Fibroblast of skin of left biceps (primary cell): ENCODE measurements at regions not wholly inside any gene's neighbourhood (a gene's known extent, or its start where the extent isn't known, plus 50 kb on each side); places are given as distances from the start of the nearest gene placed in this dataset.

Experiments
- DNase-seq, 2 experiments: peaks; one replicate each; pipeline ENCODE4 v3.0.0-alpha.2; 2013; ENCODE audit warnings: low read depth in 2 of 2

DNA sequence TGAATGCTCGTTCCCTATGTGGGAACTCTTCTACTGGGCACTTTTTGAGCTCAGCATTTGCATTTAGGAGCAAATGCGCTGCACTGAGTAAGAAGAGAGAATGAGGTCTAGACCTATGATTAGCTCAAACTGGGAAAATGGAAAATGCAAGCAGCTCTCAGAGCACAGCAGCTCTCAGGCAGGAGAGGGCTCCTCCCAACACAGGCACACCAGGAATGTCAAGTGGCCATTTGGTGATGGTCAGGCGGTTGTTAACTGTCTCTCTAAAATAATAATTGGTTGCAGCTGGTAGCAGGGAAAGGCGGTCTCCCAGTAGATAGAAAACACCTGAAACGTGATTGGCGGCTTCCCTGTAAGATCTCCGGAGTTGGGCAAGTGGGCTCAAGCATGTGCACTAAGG, 162.0 kb upstream of the ECI2 start:
- DNase-seq: no peak

DNA sequence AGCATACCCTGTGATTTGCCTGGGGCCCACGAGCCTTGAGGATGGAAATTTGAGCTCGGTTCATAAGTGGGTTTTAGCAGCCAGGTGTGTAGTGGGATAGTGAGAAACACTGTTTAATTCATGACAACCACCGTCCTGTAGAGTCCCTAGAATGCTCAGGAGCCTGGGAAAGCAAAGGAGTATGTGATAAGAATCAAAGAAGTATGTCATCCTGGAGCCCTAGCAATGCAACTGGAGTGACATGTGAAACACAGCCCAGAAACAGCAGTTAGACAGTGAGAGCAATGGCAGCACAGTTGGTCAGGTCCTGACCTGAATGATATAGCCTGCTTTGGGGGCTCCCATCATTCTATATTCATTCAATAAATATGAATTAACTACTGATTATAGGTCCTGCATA, 161.2 kb upstream of the ECI2 start:
- no peak for DNase-seq

DNA sequence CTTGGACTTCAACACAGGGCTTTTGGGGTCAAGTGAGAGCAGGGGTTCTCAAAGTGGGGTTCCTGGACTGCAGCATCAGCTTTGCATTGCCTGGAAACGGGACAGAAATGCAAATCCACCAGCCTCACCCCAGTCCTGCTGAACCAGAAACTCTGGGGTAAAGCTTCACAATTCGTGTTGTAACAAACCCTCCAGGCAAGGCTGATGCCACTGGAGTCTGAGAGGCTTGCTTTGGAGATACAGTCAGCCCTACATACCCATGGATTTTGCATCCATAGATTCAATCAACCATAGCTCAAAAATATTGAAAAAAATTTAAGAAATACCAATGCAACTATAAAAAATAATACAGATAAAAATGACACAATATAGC, 160.4 kb upstream of the ECI2 start:
- DNase-seq: no peak

DNA sequence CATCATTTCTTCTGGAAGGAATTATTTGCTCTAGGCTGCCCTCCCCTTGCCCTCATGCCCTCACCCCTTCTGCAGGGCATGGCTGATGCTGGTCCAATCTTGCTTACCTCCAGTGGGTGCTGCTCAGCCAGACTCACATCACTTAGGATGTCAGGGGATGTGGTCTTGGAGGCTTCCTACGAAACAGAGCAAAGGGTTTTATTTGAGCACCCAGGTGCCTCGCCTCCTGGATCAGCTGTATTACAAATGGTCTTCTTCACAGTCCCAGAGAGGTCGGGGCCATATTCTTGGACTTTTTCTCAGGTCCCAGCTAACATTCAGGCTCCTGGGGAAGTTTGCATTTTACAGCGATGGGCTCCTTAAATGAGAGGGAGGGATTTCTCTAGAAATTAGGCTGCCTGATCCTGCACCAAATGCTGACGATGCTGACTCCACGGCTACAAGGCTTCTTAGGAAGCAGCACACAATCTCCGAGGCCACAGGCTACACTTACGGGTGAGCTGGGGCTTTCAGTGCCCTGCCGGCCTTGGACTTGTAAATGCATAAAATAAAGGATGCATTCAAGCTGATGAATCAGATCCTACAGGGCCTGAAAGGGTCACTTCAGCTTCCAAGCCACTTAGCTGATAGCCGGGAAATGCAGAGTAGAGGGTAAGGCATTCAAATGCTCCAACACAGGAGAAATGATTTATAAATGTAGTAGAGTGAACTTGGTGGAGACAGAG, 159.8 kb upstream of the ECI2 start:
- no peak for DNase-seq

DNA sequence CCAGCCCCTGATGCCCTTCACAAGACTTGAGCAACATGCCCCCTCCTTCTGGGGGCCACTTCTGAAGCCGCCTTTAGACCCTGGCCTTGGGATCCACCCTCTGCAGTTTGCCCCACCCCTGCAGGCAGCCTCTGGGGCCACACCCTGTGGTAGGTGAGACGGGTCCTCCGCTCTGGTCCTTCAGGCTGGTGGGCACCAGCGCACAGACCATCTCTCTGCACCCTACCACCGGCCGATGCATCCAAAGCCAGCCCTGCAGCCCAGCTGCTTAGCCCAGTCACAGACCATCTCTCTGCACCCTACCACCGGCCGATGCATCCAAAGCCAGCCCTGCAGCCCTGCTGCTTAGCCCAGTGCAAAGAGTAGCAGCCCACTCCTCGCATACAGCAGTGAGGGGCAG, 159.3 kb upstream of the ECI2 start:
- no peak for DNase-seq

DNA sequence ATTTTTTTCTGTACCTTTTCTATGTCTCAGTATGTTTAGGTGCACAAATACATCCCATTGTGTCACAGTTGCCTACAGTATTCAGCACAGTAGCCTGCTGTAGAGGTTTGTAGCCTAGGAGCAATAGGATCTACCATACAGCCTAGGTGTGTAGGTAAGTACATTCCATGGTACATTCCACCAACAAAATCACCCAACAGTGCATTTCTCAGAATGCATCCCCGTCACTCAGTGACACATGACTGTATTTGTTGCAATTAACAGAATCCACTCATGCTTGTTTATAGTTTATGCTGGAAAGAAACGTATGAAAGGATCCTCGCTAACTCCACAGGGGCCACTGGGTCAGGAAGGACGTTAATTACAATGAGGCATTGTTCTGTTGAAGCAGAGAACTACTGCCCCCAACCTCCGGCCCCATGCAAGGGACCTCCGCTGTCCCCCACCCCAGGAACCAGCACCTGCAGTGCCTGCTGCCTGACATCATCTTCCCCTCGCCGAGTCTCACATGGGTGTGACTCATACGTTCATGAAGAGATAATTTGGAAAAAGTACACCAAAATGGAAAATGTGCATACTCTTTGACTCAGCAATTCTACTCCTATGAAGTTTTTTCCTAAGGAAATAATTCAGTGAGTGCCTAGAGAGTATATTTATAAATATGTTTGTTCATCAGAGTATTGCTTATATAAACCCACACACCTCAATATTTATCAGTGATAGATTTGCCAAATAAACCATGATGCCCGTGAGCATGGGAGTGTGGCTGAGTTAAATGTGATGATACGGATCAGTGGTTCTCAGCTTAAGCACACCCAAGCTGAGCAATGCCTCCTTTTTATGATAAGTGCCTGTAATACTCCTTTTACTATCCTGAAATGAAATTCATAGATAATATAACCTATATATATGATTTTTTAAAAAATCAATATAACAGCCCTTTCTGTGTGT, 156.4 kb upstream of the ECI2 start:
- DNase-seq: no peak

- DNase-seq: no peak
These were observed 154.5 kb upstream of the ECI2 start for GRCh38 chr6:4289770-4290320.

DNA sequence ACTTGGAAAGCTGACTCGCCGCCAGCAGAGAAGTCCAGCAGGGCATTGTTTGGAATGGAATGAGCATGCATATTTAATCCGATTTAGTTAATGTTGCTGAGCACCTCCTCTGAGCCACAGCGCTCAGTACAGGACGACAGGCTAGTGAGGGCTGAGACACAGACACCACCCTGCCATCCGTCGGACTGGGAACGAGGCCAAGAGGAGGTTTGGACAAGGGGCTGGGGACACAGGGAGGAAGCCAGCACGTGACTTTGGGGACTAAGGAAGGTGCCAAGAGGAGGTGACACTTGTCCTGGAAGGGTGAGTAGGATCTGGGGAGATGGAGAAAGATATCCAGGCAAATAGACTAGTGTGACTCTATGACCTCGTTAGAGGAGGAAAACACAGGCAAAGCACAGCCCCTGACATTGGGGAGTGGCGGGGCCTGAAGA, 152.5 kb upstream of the ECI2 start:
- no peak for DNase-seq

- DNase-seq: no peak
These were observed 152.0 kb upstream of the ECI2 start for GRCh38 chr6:4287372-4287771.

DNA sequence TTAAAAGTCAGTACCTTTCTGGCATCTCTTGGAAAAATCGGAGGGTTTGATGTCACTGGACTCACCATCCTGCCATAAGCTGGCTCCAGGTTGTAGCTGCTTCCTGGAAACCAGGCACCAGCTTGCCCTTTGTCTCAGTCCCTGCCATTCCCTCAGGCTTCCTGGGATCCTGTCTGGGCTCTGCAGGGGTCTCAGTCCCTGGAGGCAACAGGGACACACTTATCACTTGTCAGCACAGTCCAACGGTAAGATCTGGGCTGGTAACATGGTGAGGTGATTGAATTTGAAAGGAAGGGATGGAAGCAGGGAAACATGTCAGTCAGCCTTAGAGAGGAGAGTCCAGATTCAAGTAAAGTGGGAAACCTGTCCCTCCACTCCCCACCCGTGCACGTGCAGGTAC, 147.6 kb upstream of the ECI2 start:
- no peak for DNase-seq

- DNase-seq: no peak
These were observed 146.2 kb upstream of the ECI2 start for GRCh38 chr6:4281341-4282293.

GRCh38 chr6:4280707-4281106, 145.3 kb upstream of the ECI2 start:
- DNase-seq: peak; percentile 50 to 51

DNA sequence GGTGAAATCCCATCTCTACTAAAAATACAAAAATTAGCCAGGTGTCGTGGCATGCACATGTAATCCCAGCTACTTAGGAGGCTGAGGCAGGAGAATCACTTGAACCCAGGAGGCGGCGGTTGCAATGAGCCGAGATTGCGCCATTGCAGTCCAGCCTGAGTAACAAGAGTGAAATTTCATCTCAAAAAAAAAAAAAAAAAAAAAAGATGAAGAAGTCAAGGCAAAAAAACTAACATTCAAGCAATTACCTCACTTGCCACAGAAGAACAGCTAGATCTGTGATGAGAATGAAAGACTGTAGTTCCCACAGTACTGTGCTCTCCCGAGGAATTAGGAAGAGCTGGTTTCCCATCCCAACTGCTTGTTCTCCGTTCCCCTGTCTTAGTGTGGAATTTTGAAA, 144.7 kb upstream of the ECI2 start:
- no peak for DNase-seq

GRCh38 chr6:4274382-4275082, 139.2 kb upstream of the ECI2 start:
- DNase-seq: no peak

GRCh38 chr6:4272996-4273395, 137.6 kb upstream of the ECI2 start:
- DNase-seq: no peak

DNA sequence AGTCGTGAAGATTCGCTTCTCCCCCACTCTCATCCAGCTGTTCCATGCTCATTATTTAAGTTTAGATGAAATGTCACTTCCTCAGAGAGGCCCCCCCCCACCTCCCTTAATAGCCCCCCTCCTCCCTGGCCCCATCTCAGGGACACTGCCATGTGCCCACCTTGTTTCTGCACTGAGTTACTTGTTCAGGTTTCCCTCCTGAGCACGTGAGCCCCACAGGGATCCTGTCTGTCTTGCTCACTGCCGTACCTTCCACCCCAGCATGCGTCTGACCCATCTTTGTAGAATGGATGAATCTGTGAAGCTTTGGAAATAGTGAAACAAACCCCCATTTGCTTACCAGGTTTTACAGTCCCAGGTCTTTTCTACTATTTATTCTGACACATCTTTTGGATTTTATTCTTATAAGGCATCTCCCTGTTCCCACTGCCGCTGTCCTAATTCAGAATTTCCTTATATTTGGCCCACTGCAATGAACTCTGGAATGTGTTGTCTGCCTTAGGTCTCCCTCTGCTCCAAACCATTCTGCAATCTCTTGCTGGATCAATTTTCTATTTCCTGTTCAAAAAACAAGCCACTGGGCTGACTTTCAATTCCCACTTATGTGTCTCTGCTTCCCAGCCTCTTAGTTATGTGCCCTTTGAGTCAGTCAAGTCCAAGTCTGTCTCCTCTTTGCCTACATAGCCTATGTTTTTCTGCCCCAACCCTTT, 136.5 kb upstream of the ECI2 start:
- no peak for DNase-seq

- peak in 1 of 2 experiments; percentile 22 for DNase-seq
These were observed 135.4 kb upstream of the ECI2 start for GRCh38 chr6:4270776-4271175.

DNA sequence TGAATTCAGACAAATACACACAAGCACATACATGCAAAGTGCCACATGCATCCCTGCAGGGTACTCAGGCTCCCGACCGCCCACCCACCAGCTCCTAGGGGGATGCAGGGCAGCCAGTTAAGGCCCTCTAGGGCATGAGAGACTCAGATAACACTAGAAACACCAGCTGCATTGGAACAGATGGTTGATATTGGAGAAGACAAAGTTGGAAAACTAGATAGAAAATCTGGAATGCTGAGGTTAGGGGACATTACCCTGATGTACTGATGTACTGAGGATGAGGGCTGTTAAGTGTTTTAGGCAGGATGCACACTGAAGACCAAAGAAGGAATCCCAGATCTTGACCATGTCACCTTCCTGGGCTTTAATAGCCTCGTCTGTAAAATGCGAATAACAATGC, 134.6 kb upstream of the ECI2 start:
- DNase-seq: no peak

DNA sequence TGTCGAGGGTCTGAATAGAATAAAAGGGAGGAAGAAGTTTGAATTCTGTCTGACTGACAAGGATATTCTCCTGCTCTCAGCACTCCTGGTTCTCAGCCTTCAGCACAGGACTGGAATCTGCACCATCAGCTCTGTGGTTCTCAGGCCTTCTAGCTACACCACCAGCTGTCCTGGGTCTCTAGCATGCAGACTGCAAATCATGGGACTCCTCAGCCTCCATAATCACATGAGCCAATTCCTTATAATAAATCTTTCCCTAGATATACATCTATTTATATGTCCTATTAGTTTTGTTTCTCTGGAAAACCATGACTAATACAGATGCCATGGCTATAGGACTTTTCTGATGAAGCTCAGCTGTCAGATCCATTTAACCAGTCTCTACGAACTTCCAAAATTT, 132.8 kb upstream of the ECI2 start:
- DNase-seq: no peak

GRCh38 chr6:4265740-4266139, 130.4 kb upstream of the ECI2 start:
- no peak for DNase-seq
